SK-N-SH treated with all-trans-retinoic acid at 6 μM for 48 hours (cell line): ENCODE measurements at regions not wholly inside any gene's neighbourhood (a gene's known extent, or its start where the extent isn't known, plus 50 kb on each side); places are given as distances from the start of the nearest gene placed in this dataset.

Source experiments
- ATAC-seq: fragments of 200-7000 bp; cut with Tn5 transposase; 3 replicates; pipeline ENCODE4 v1.9.1; 2020; ENCODE audit warnings: mild to moderate bottlenecking, moderate library complexity
- ARNTL ChIP-seq: fragments of 450-650 bp; formaldehyde crosslinking; IDR thresholded peaks from 2 replicates; pipeline ENCODE4 v1.5.0; 2020; ENCODE audit warnings: low read depth, mild to moderate bottlenecking, moderate library complexity, borderline replicate concordance
- BACH2 ChIP-seq: fragments of 250-450 bp; sonication (Bioruptor Pico); IDR thresholded peaks from 2 replicates; pipeline ENCODE4 v1.9.0; 2021; ENCODE audit warnings: mild to moderate bottlenecking, borderline replicate concordance
- CSDC2 ChIP-seq: fragments of 250-450 bp; sonication (Bioruptor Pico); IDR thresholded peaks from 2 replicates; pipeline ENCODE4 v1.5.0; 2020; ENCODE audit warnings: mild to moderate bottlenecking, moderate library complexity
- ESRRG ChIP-seq: fragments of 250-450 bp; sonication (Bioruptor Pico); IDR thresholded peaks from 2 replicates; pipeline ENCODE4 v1.6.1; 2021; ENCODE audit warnings: mild to moderate bottlenecking
- GLIS3 ChIP-seq: fragments of 250-450 bp; sonication (Bioruptor Pico); IDR thresholded peaks from 2 replicates; pipeline ENCODE4 v1.5.0; 2020; ENCODE audit warnings: mild to moderate bottlenecking, moderate library complexity
- ISL1 ChIP-seq: fragments of 250-450 bp; sonication (Bioruptor Pico); IDR thresholded peaks from 2 replicates; pipeline ENCODE4 v2.1.2; 2022; ENCODE audit warnings: mild to moderate bottlenecking, moderate library complexity
- OSR1 ChIP-seq: fragments of 250-450 bp; sonication (Bioruptor Pico); IDR thresholded peaks from 2 replicates; pipeline ENCODE4 v1.8.0; 2022; ENCODE audit warnings: moderate library complexity, mild to moderate bottlenecking, inconsistent platforms
- PPARA ChIP-seq: fragments of 250-450 bp; sonication (Bioruptor Pico); IDR thresholded peaks from 2 replicates; pipeline ENCODE4 v1.5.0; 2020; ENCODE audit warnings: mild to moderate bottlenecking, borderline replicate concordance
- RARB ChIP-seq: fragments of 250-450 bp; sonication (Bioruptor Pico); IDR thresholded peaks from 2 replicates; pipeline ENCODE4 v1.8.0; 2021; ENCODE audit warnings: mild to moderate bottlenecking, moderate library complexity
- TOX ChIP-seq: fragments of 250-450 bp; sonication (Bioruptor Pico); IDR thresholded peaks from 2 replicates; pipeline ENCODE4 v1.8.0; 2021; ENCODE audit warnings: mild to moderate bottlenecking, moderate library complexity, borderline replicate concordance
- ZC3H10 ChIP-seq: fragments of 250-450 bp; sonication (Bioruptor Pico); IDR thresholded peaks from 2 replicates; pipeline ENCODE4 v1.5.1; 2021; ENCODE audit warnings: mild to moderate bottlenecking, moderate library complexity
- ZFP3 ChIP-seq: fragments of 250-450 bp; sonication (Bioruptor Pico); IDR thresholded peaks from 2 replicates; pipeline ENCODE4 v1.5.0; 2020; ENCODE audit warnings: mild to moderate bottlenecking, moderate library complexity
- ZFP30 ChIP-seq: fragments of 450-650 bp; formaldehyde crosslinking; IDR thresholded peaks from 2 replicates; pipeline ENCODE4 v1.5.0; 2022; ENCODE audit warnings: mild to moderate bottlenecking, moderate library complexity
- ZNF565 ChIP-seq: fragments of 450-650 bp; formaldehyde crosslinking; conservative IDR thresholded peaks from 2 replicates; pipeline ENCODE4 v1.5.0; 2020; ENCODE audit warnings: low read depth, mild to moderate bottlenecking, moderate library complexity
- ZNF8 ChIP-seq: fragments of 450-650 bp; formaldehyde crosslinking; IDR thresholded peaks from 2 replicates; pipeline ENCODE4 v1.5.0; 2020; ENCODE audit warnings: mild to moderate bottlenecking, moderate library complexity
- TF ChIP-seq, protein P1 (sequence below): fragments of 250-450 bp; sonication (Bioruptor Pico); IDR thresholded peaks from 2 replicates; pipeline ENCODE4 v1.8.0; 2021; ENCODE audit warnings: low read depth, mild to moderate bottlenecking, moderate library complexity, borderline replicate concordance
- TF ChIP-seq, protein P2 (sequence below): fragments of 250-450 bp; sonication (Bioruptor Pico); IDR thresholded peaks from 2 replicates; pipeline ENCODE4 v1.5.1; 2020; ENCODE audit warnings: low read depth, mild to moderate bottlenecking, moderate library complexity
- TF ChIP-seq, protein P3 (sequence below): fragments of 250-450 bp; sonication (Bioruptor Pico); IDR thresholded peaks from 2 replicates; pipeline ENCODE4 v1.5.1; 2021; ENCODE audit warnings: mild to moderate bottlenecking, moderate library complexity
- TF ChIP-seq, protein P4 (sequence below): fragments of 250-450 bp; sonication (Bioruptor Pico); IDR thresholded peaks from 2 replicates; pipeline ENCODE4 v1.8.0; 2020; ENCODE audit warnings: mild to moderate bottlenecking, moderate library complexity, borderline replicate concordance
- TF ChIP-seq, protein P5 (sequence below): fragments of 250-450 bp; sonication (Bioruptor Pico); IDR thresholded peaks from 2 replicates; pipeline ENCODE4 v1.5.0; 2020; ENCODE audit warnings: mild to moderate bottlenecking, moderate library complexity

DNA sequence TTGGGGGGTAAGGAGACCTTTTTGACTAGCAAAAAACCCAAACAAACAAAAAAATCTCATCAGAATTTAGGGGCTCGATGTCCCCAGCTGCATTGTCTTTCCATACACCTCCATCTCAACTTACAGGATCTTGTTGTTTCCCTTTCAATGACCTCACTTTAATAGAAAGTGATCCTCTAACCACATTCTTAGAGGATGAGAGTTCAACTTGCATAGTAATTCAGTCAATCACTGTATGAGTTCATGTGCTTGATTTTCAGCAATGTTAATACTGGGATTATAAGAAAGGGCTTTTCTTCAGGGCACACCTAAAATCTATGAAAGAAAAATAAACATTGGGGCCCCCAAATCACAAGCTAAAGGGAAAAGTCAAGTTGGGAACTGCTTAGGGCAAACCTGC lies 1512.0 kb downstream of the SLITRK1 start (continued):
- TF ChIP-seq ZFP3 (CRISPR knock-in tag), result no peak

DNA sequence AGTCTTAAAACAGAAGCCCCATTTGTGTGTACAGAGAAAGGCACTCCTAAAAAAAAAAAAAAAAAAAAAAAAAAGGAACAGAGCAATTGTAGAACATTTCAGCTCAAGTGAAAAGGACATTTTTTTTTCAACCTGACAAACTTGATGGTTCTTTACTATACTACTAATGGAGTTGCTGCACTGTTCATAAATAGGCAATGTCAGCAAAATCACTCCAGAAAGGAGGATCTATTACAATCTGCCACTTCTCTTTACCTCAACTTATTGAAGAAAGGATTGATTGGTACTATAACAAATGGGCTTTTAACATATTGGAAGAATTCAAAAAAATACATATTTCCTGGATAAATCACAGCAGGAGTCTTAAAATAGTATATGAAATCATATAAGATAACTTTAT lies 1517.7 kb downstream of the SLITRK1 start:
- TF ChIP-seq ZC3H10 (CRISPR knock-in tag) (no peak), ISL1 (no peak), ZNF8 (CRISPR knock-in tag) (no peak), ZNF565 (no peak), CSDC2 (CRISPR knock-in tag) (no peak), RARB (CRISPR knock-in tag) (no peak), ZFP30 (CRISPR knock-in tag) (no peak), GLIS3 (CRISPR knock-in tag) (no peak), ZFP3 (CRISPR knock-in tag) (no peak), OSR1 (CRISPR knock-in tag) (no peak), TOX (CRISPR knock-in tag) (no peak), ESRRG (CRISPR knock-in tag) (no peak), BACH2 (CRISPR knock-in tag) (no peak)
- TF ChIP-seq, protein P1, sequence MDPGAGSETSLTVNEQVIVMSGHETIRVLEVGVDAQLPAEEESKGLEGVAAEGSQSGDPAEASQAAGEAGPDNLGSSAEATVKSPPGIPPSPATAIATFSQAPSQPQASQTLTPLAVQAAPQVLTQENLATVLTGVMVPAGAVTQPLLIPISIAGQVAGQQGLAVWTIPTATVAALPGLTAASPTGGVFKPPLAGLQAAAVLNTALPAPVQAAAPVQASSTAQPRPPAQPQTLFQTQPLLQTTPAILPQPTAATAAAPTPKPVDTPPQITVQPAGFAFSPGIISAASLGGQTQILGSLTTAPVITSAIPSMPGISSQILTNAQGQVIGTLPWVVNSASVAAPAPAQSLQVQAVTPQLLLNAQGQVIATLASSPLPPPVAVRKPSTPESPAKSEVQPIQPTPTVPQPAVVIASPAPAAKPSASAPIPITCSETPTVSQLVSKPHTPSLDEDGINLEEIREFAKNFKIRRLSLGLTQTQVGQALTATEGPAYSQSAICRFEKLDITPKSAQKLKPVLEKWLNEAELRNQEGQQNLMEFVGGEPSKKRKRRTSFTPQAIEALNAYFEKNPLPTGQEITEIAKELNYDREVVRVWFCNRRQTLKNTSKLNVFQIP (CRISPR knock-in tag), result no peak
- TF ChIP-seq, protein P2, sequence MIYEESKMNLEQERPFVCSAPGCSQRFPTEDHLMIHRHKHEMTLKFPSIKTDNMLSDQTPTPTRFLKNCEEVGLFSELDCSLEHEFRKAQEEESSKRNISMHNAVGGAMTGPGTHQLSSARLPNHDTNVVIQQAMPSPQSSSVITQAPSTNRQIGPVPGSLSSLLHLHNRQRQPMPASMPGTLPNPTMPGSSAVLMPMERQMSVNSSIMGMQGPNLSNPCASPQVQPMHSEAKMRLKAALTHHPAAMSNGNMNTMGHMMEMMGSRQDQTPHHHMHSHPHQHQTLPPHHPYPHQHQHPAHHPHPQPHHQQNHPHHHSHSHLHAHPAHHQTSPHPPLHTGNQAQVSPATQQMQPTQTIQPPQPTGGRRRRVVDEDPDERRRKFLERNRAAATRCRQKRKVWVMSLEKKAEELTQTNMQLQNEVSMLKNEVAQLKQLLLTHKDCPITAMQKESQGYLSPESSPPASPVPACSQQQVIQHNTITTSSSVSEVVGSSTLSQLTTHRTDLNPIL (CRISPR knock-in tag), result no peak
- TF ChIP-seq, protein P3, sequence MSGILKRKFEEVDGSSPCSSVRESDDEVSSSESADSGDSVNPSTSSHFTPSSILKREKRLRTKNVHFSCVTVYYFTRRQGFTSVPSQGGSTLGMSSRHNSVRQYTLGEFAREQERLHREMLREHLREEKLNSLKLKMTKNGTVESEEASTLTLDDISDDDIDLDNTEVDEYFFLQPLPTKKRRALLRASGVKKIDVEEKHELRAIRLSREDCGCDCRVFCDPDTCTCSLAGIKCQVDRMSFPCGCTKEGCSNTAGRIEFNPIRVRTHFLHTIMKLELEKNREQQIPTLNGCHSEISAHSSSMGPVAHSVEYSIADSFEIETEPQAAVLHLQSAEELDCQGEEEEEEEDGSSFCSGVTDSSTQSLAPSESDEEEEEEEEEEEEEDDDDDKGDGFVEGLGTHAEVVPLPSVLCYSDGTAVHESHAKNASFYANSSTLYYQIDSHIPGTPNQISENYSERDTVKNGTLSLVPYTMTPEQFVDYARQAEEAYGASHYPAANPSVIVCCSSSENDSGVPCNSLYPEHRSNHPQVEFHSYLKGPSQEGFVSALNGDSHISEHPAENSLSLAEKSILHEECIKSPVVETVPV (CRISPR knock-in tag), result no peak
- TF ChIP-seq, protein P4, sequence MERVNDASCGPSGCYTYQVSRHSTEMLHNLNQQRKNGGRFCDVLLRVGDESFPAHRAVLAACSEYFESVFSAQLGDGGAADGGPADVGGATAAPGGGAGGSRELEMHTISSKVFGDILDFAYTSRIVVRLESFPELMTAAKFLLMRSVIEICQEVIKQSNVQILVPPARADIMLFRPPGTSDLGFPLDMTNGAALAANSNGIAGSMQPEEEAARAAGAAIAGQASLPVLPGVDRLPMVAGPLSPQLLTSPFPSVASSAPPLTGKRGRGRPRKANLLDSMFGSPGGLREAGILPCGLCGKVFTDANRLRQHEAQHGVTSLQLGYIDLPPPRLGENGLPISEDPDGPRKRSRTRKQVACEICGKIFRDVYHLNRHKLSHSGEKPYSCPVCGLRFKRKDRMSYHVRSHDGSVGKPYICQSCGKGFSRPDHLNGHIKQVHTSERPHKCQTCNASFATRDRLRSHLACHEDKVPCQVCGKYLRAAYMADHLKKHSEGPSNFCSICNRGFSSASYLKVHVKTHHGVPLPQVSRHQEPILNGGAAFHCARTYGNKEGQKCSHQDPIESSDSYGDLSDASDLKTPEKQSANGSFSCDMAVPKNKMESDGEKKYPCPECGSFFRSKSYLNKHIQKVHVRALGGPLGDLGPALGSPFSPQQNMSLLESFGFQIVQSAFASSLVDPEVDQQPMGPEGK (CRISPR knock-in tag), result no peak
- TF ChIP-seq, protein P5, sequence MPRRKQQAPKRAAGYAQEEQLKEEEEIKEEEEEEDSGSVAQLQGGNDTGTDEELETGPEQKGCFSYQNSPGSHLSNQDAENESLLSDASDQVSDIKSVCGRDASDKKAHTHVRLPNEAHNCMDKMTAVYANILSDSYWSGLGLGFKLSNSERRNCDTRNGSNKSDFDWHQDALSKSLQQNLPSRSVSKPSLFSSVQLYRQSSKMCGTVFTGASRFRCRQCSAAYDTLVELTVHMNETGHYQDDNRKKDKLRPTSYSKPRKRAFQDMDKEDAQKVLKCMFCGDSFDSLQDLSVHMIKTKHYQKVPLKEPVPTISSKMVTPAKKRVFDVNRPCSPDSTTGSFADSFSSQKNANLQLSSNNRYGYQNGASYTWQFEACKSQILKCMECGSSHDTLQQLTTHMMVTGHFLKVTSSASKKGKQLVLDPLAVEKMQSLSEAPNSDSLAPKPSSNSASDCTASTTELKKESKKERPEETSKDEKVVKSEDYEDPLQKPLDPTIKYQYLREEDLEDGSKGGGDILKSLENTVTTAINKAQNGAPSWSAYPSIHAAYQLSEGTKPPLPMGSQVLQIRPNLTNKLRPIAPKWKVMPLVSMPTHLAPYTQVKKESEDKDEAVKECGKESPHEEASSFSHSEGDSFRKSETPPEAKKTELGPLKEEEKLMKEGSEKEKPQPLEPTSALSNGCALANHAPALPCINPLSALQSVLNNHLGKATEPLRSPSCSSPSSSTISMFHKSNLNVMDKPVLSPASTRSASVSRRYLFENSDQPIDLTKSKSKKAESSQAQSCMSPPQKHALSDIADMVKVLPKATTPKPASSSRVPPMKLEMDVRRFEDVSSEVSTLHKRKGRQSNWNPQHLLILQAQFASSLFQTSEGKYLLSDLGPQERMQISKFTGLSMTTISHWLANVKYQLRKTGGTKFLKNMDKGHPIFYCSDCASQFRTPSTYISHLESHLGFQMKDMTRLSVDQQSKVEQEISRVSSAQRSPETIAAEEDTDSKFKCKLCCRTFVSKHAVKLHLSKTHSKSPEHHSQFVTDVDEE (CRISPR knock-in tag), result no peak
- ATAC-seq, result no peak

DNA sequence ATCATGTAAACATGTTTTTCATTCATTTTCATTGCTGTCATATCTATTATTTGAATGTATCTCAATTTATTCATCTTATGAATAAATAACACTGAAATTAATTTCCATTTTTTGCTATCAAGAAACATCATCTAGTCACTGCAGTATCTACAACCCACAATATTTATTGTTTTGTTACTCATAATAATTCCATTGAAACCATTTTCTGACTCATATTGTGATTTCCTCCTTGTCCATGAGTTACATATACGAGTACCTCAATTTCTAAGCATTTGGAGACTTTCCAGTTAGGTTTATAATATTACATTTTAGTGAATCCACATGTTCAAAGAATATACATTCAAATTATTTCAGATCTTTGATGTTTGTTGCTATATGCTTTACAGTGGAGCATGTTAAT lies 1524.0 kb downstream of the SLITRK1 start:
- TF ChIP-seq OSR1 (CRISPR knock-in tag) (no peak), ISL1 (no peak), ARNTL (CRISPR knock-in tag) (no peak), ZFP3 (CRISPR knock-in tag) (no peak), ZNF565 (no peak), ESRRG (CRISPR knock-in tag) (no peak), RARB (CRISPR knock-in tag) (no peak), PPARA (CRISPR knock-in tag) (no peak), GLIS3 (CRISPR knock-in tag) (no peak)
- TF ChIP-seq, protein P3 (CRISPR knock-in tag), result no peak
- TF ChIP-seq, protein P5 (CRISPR knock-in tag), result no peak
- TF ChIP-seq, protein P1 (CRISPR knock-in tag), result no peak
- TF ChIP-seq, protein P2 (CRISPR knock-in tag), result no peak
- ATAC-seq, result no peak
